RPMI8226 (cell line): ENCODE measurements at regions not wholly inside any gene's neighbourhood (a gene's known extent, or its start where the extent isn't known, plus 50 kb on each side); places are given as distances from the start of the nearest gene placed in this dataset.

Experiments used
- DNase-seq: peaks from one replicate; pipeline ENCODE4 v3.0.0-alpha.2; 2015

DNA sequence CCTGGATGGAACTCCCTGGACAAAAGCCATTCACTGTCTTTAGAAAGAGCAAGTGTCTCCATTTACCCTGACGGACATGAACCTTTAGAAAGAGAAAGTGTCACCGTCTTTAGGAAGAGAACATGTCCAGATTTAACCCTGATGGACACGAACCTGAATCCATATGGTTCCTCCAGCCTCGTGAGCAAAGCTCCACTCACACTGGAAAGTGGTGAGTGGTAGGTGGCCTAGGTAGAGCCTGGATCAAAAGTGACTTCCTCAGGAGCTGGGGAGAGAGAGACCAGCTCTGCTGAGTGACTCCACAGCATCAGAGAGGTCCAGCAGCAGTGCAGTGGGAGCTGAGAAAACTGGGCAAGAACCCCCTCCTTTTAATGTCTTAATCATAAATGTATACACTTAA, 59.8 kb upstream of the IRS2 start:
- no peak for DNase-seq

DNA sequence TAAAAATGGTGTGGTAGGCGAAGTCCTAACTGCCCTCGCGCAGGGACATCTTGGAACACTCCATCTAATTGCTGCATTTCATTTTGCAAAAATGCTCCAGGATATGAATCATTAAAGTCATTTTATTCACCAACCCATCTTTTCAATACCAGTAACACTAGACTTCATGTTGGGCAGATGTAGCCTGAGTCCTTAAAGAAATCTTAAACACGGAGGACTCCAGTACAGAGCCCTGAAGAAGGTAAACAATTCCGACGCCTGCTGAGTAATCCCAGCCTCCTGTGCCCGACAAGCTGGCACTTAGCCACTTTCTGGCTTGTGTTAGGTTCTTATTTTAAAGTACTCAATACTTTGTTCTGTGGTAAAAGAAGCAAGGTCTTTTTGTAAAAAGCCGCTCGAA, 58.0 kb upstream of the IRS2 start:
- DNase-seq = no peak

- no peak for DNase-seq
Observed at GRCh38 chr13:109843695-109844094, 57.3 kb upstream of the IRS2 start.

DNA sequence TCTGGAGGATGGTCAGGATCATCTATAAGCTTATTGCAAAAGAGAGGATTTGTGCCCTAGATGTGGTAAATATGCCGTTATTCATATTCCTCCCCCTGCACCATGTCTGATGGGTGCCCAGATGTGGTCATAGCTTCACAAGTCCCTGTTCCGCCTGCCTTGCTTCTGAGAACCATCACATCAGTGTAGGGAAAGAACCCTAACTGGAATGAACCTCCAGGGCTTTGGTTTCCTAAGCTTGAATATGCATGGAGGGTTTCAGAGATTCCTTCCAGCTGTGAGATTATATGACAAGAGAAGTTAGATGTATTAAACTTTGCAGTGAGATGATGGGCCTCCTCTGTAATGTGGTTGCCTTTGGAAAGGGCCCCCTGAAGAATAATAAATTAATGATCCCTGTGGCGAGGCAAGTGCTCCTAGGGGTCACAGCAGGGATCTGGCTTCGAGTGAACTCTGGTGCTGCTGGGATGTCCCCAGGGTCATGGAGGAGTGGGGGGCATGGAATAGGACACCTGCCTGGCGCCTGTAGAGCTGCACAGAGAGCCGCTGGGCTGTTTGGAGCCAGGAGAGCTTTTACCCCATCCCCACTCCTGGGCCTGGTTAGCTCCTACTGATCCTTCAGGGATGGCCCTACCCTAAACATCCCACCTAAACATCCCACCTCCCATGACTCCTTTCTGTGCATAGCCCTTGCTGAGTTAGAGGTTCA, 56.0 kb upstream of the IRS2 start:
- DNase-seq = no peak

DNA sequence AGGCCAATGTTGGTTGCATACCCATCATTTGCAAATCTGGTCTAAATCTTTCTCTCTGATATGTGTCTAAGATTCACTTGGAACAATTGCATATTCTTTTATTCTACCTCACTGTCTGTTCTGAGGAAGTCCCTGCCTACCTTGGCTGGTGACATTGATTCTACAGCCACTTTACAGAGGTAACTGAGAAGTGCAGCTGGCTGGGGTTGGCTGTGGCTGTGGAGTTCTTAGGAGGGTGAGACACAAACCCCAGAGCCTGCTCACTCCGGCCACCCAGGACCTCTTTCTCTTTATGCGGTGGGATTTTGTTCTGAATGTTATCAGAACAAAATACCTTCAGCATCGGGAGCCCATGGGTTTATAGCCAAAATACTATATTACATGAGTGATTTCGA, 54.5 kb upstream of the IRS2 start:
- no peak for DNase-seq

DNA sequence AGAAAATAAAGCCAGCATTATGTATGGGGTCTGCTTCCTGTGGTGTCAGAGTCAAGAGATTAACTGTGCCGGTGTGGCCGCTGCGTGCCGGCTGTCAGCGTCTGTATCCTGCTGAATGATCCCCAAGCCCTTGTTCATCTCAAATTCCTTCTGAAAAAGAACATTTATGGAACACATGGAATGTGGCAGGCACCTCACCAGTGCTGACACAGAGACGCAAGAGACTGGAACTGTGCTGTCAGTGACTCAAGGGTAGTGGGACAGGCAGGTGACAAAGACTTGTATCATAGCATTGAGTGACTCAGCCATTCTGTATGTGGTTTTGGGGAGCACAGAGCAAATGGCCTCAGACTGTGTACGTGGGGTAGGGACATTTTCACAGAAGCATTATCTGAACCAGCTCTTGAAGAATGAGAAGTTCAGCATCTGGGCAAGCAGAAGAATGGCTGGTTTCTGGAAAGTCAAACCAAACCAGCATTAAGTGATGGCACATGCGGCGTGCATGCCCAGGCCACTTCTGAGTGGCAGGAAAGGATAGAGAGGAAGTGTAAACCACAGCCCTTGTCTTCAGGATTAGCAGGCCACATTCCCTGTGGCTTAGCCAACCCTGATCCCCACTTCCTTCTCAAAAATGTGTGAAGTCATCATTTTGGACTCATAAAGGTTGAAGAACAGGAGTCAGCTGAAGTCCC, 54.0 kb upstream of the IRS2 start:
- no peak for DNase-seq

- no peak for DNase-seq
Observed at GRCh38 chr13:109836629-109837607, 50.5 kb upstream of the IRS2 start.
